ENCODE measurements at regions not wholly inside any gene's neighbourhood (a gene's known extent, or its start where the extent isn't known, plus 50 kb on each side); places are given as distances from the start of the nearest gene placed in this dataset.
"Not testable (repeated sequence)": the region's sequence is repeated elsewhere in the genome, so short reads cannot be mapped to it uniquely, and the experiment has no call there.

DNA sequence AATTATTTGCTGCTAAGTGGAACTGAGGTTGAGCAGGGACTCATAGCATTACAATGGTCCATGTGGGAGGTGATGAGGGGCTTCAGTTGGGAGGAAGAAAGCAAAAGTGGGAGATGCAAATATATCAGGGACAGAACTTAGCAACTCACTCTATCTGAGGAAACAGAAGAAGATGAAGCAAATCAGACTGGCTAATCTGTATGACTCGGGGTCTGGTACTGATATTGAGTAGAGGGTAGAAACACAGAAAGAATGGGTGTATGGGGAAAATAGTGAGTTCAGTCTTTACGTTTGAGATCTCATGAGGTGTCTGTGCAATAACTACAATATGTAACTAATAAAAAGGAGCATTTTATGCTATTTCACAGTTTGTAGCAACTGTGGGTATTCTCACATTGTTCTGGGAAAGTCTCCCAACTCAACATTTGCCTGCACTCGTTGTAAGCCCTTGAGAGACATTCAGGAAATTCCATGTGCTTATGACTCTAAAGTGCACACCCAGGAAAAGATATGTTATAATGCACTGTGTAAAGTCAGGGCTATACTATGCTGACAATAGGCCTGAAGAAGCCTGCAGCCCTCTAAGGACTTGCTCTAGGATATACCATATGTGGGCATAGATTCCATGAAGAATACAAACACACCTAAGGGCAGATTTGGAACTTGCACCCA, 183.5 kb downstream of the SPRY2 start:
- 83% methylated on average over 3 of the region's 3 CpGs for WGBS
- Histone ChIP-seq H3K9me3 (no peaks in the 10 kb centered on the region), H3K4me3 (no peak overlapping the region), H3K36me3 (no peaks in the 10 kb centered on the region), H3K27ac (replicated peaks in 1 of 4) (no peak overlapping the region), H3K27me3 (no peaks in the 10 kb centered on the region), H3K4me1 (no peaks in the 10 kb centered on the region)
- no peak for DNase-seq (ENCODE audit: extremely low spot score)
- TF ChIP-seq POLR2A (IDR thresholded peaks at IDR 0.05; ENCODE audit: low read depth), result no peak
- no peak for TF ChIP-seq EP300 (IDR thresholded peaks at IDR 0.05)
- TF ChIP-seq CTCF (IDR thresholded peaks at IDR 0.05), result no peak
- TF ChIP-seq POLR2AphosphoS5 (IDR thresholded peaks at IDR 0.05), result no peak
- intact Hi-C loops (cut with DNase I), result no loop called here

- intact Hi-C loops (cut with DNase I), result not testable (repeated sequence)
Observed at GRCh38 chr13:80152142-80152541, 188.8 kb downstream of the SPRY2 start.

DNA sequence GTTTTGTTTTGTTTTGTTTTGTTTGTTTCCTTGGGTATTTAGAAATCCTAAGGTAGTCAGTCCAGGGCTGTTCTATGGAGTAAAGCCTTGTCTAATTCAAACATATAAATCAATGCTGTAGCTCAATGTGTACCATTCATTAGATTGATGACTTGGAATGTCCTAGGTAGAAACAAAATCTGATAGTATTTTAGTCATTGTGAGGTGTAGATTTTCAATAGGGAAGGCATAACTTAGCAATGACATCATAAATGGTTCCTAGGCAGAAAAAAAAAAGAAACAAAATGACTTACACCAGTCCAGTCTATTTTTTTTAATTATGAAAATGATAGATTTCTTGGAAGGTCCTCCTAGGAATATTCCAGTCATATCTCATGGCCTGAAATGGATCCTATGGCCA, 189.9 kb downstream of the SPRY2 start:
- Histone ChIP-seq H3K36me3 (no peaks in the 10 kb centered on the region), H3K4me1 (peaks cover 0 to under 1% (median 0%) of the 10 kb centered on the region in 4 donors), H3K9me3 (no peaks in the 10 kb centered on the region), H3K27me3 (no peaks in the 10 kb centered on the region), H3K4me3 (no peak overlapping the region), H3K27ac (replicated peaks in 1 of 4) (no peak overlapping the region)
- TF ChIP-seq CTCF (IDR thresholded peaks at IDR 0.05), result no peak
- intact Hi-C loops (cut with DNase I), result no loop called here
- no peak for DNase-seq (ENCODE audit: extremely low spot score)

More at GRCh38 chr13:80152142-80152541, 188.8 kb downstream of the SPRY2 start:
- H3K27ac ChIP-seq (replicated peaks in 1 of 4); H3K27me3 ChIP-seq; H3K36me3 ChIP-seq; H3K9me3 ChIP-seq; H3K4me3 ChIP-seq; H3K4me1 ChIP-seq; DNase-seq (ENCODE audit: extremely low spot score): not testable (repeated sequence)
- 94% methylated on average over 14 of the region's 16 CpGs for WGBS

- DNase-seq (ENCODE audit: extremely low spot score), result no peak
- intact Hi-C loops (cut with DNase I), result no loop called here
- Histone ChIP-seq H3K4me1 (peaks cover 10 to 13% (median 12%) of the 10 kb centered on the region in 4 donors), H3K4me3 (no peak overlapping the region), H3K27me3 (no peaks in the 10 kb centered on the region), H3K27ac (replicated peaks in 1 of 4) (no peak overlapping the region), H3K9me3 (no peaks in the 10 kb centered on the region), H3K36me3 (no peaks in the 10 kb centered on the region)
- 92% methylated on average over 4 of the region's 4 CpGs for WGBS
- TF ChIP-seq EP300 (IDR thresholded peaks at IDR 0.05), result no peak
Observed at GRCh38 chr13:80149736-80150135, 191.2 kb downstream of the SPRY2 start.

DNA sequence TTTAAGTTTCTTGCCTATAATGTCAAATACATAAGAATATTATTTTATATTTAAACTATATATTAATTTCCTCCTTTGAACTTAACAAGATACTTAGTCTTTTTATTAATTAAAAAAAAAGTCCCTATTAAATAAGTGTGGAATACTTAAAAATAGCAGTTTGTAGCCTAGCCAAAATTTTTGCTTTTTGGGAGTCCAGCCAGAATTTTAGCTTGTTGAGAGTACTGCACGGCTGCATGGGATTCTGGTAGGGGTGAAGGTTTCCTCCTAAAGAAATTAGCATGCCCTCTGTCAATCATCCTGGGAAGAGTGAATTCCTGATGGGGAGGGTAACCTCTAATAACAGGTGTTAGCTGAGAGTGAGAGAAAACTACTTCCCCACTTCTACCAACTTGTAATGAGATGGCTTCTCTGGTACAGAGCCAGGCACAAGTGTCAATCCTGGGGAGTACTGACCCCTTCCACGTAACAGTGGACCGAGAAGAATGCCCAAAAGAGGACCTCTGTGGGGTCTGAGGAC, 195.7 kb downstream of the SPRY2 start:
- Histone ChIP-seq H3K27ac (replicated peaks in 1 of 4) (no peak overlapping the region), H3K4me1 (peaks cover 19 to 31% (median 28%) of the 10 kb centered on the region in 4 donors), H3K27me3 (no peaks in the 10 kb centered on the region), H3K4me3 (no peak overlapping the region), H3K9me3 (no peaks in the 10 kb centered on the region), H3K36me3 (no peaks in the 10 kb centered on the region)
- TF ChIP-seq CTCF (IDR thresholded peaks at IDR 0.05) (no peak), POLR2AphosphoS5 (IDR thresholded peaks at IDR 0.05) (no peak), POLR2A (IDR thresholded peaks at IDR 0.05; ENCODE audit: low read depth) (no peak), EP300 (IDR thresholded peaks at IDR 0.05) (no peak)
- DNase-seq (ENCODE audit: extremely low spot score), result no peak
- 43% methylated on average over 3 of the region's 3 CpGs for WGBS
- intact Hi-C loops (cut with DNase I), result no loop called here

GRCh38 chr13:80144493-80144892, 196.4 kb downstream of the SPRY2 start:
- no peak overlapping the region for H3K27ac ChIP-seq (replicated peaks in 1 of 4)
- no peaks in the 10 kb centered on the region for H3K36me3 ChIP-seq
- no peak for DNase-seq (ENCODE audit: extremely low spot score)
- H3K4me1 ChIP-seq, result peaks cover 19 to 32% (median 28%) of the 10 kb centered on the region in 4 donors
- no peak overlapping the region for H3K4me3 ChIP-seq
- intact Hi-C loops (cut with DNase I), result no loop called here
- H3K9me3 ChIP-seq, result no peaks in the 10 kb centered on the region
- TF ChIP-seq POLR2A (IDR thresholded peaks at IDR 0.05; ENCODE audit: low read depth), result no peak
- no peak for TF ChIP-seq POLR2AphosphoS5 (IDR thresholded peaks at IDR 0.05)
- no peak for TF ChIP-seq CTCF (IDR thresholded peaks at IDR 0.05)
- TF ChIP-seq EP300 (IDR thresholded peaks at IDR 0.05), result no peak
- H3K27me3 ChIP-seq, result no peaks in the 10 kb centered on the region

Data from esophagus muscularis mucosa (tissue), 4 donors.